Suprapubic skin (tissue), 4 donors: ENCODE measurements at regions not wholly inside any gene's neighbourhood (a gene's known extent, or its start where the extent isn't known, plus 50 kb on each side); places are given as distances from the start of the nearest gene placed in this dataset.

ENCODE experiments used
- DNase-seq, 2 donors: peaks; one replicate each; pipeline ENCODE4 v3.0.0-alpha.2; 2019; ENCODE audit warnings: low spot score in 2 of 2
- H3K27ac ChIP-seq: fragments of 200-600 bp; sonication (generic); one replicate; pipeline ENCODE4 v1.5.1; 2019
- H3K27me3 ChIP-seq: fragments of 200-600 bp; sonication (generic); one replicate; pipeline ENCODE4 v1.5.1; 2019
- H3K36me3 ChIP-seq: fragments of 200-600 bp; sonication (generic); one replicate; pipeline ENCODE4 v1.5.1; 2019
- H3K4me1 ChIP-seq: fragments of 200-600 bp; sonication (generic); one replicate; pipeline ENCODE4 v1.5.1; 2019
- H3K4me3 ChIP-seq: fragments of 200-600 bp; sonication (generic); one replicate; pipeline ENCODE4 v1.5.1; 2019; ENCODE audit warnings: mild to moderate bottlenecking
- H3K9me3 ChIP-seq: fragments of 200-600 bp; sonication (generic); one replicate; pipeline ENCODE4 v1.5.1; 2019
- CTCF ChIP-seq, 2 donors: fragments of 200-600 bp in 1 of 2; fragments of 450-650 bp in 1 of 2; sonication (generic) in 1 of 2; IDR thresholded peaks; one replicate each; pipeline ENCODE4 v1.5.1; 2016 to 2019; ENCODE audit warnings: antibody characterized with exemption in 2 of 2, mild to moderate bottlenecking in 1 of 2, moderate library complexity in 1 of 2
- EP300 ChIP-seq: sonication (generic); formaldehyde crosslinking; IDR thresholded peaks from one replicate; pipeline ENCODE4 v1.6.1; 2017; ENCODE audit warnings: antibody characterized with exemption
- POLR2A ChIP-seq, 2 donors: fragments of 450-650 bp; IDR thresholded peaks; one replicate each; pipeline ENCODE4 v1.6.1; 2017; ENCODE audit warnings: antibody characterized with exemption in 2 of 2, mild to moderate bottlenecking in 2 of 2, moderate library complexity in 2 of 2
- POLR2AphosphoS5 ChIP-seq, 3 donors: sonication (generic); formaldehyde crosslinking; IDR thresholded peaks; one replicate each; pipeline ENCODE4 v1.6.1; 2017; ENCODE audit warnings: antibody characterized with exemption in 3 of 3
- WGBS: methylation state at CpG from one replicate; pipeline ENCODE4 v1.1.5; 2018; 5-methylcytosine and 5-hydroxymethylcytosine counted together

GRCh38 chr6:90894285-90895130 lies 307.6 kb upstream of the MAP3K7 start:
- H3K27ac ChIP-seq, result no peak overlapping the region
- H3K4me1 ChIP-seq, result no peaks in the 10 kb centered on the region
- H3K27me3 ChIP-seq, result no peaks in the 10 kb centered on the region
- H3K9me3 ChIP-seq, result no peaks in the 10 kb centered on the region
- H3K36me3 ChIP-seq, result no peaks in the 10 kb centered on the region
- TF ChIP-seq CTCF (IDR thresholded peaks at IDR 0.05) (no peak), EP300 (no peak), POLR2A (IDR thresholded peaks at IDR 0.05) (no peak), POLR2AphosphoS5 (IDR thresholded peaks at IDR 0.05) (no peak)
- no peak for DNase-seq
- WGBS, result 56% methylated on average over 9 of the region's 9 CpGs
- no peak overlapping the region for H3K4me3 ChIP-seq

- no peaks in the 10 kb centered on the region for H3K9me3 ChIP-seq
- no peak overlapping the region for H3K27ac ChIP-seq
- H3K4me1 ChIP-seq, result no peaks in the 10 kb centered on the region
- TF ChIP-seq EP300, result no peak
- 78% methylated on average over 4 of the region's 4 CpGs for WGBS
- no peak for DNase-seq
- no peaks in the 10 kb centered on the region for H3K36me3 ChIP-seq
- H3K4me3 ChIP-seq, result no peak overlapping the region
- H3K27me3 ChIP-seq, result no peaks in the 10 kb centered on the region
Measured at GRCh38 chr6:90893400-90893799, 306.5 kb upstream of the MAP3K7 start.

- Histone ChIP-seq H3K9me3 (no peaks in the 10 kb centered on the region), H3K4me3 (no peak overlapping the region), H3K4me1 (no peaks in the 10 kb centered on the region), H3K27ac (no peak overlapping the region), H3K36me3 (no peaks in the 10 kb centered on the region), H3K27me3 (no peaks in the 10 kb centered on the region)
- TF ChIP-seq POLR2A (IDR thresholded peaks at IDR 0.05) (no peak), CTCF (IDR thresholded peaks at IDR 0.05) (no peak), POLR2AphosphoS5 (IDR thresholded peaks at IDR 0.05) (no peak), EP300 (no peak)
- 38% methylated on average over 3 of the region's 3 CpGs for WGBS
- DNase-seq, result no peak
Measured at GRCh38 chr6:90892271-90892670, 305.4 kb upstream of the MAP3K7 start.

- DNase-seq, result no peak
- 83% methylated on average over 5 of the region's 5 CpGs for WGBS
- H3K27ac ChIP-seq, result no peak overlapping the region
- no peaks in the 10 kb centered on the region for H3K4me1 ChIP-seq
- no peak overlapping the region for H3K4me3 ChIP-seq
- no peaks in the 10 kb centered on the region for H3K27me3 ChIP-seq
- TF ChIP-seq POLR2A (IDR thresholded peaks at IDR 0.05), result no peak
- TF ChIP-seq CTCF (IDR thresholded peaks at IDR 0.05), result no peak
- no peak for TF ChIP-seq EP300
- no peak for TF ChIP-seq POLR2AphosphoS5 (IDR thresholded peaks at IDR 0.05)
- no peaks in the 10 kb centered on the region for H3K36me3 ChIP-seq
- H3K9me3 ChIP-seq, result no peaks in the 10 kb centered on the region
Measured at GRCh38 chr6:90891355-90891754, 304.5 kb upstream of the MAP3K7 start.

- no peaks in the 10 kb centered on the region for H3K4me1 ChIP-seq
- H3K27ac ChIP-seq, result no peak overlapping the region
- no peaks in the 10 kb centered on the region for H3K27me3 ChIP-seq
- no peak overlapping the region for H3K4me3 ChIP-seq
- no peaks in the 10 kb centered on the region for H3K9me3 ChIP-seq
- TF ChIP-seq CTCF (IDR thresholded peaks at IDR 0.05), result no peak
- no peaks in the 10 kb centered on the region for H3K36me3 ChIP-seq
- WGBS, result 49% methylated on average over 8 of the region's 8 CpGs
- no peak for DNase-seq
Measured at GRCh38 chr6:90890683-90891330, 303.9 kb upstream of the MAP3K7 start.
